Natural killer cell treated with Interleukin-12 subunit alpha and Interleukin-12 subunit beta and Interleukin-15 and Interleukin-18, amount 100 ng/mL, for 72 hours (primary cell): ENCODE measurements at regions not wholly inside any gene's neighbourhood (a gene's known extent, or its start where the extent isn't known, plus 50 kb on each side); places are given as distances from the start of the nearest gene placed in this dataset.
"Not testable (repeated sequence)": the region's sequence is repeated elsewhere in the genome, so short reads cannot be mapped to it uniquely, and the experiment has no call there.

ENCODE experiments used
- ATAC-seq, 2 donors: fragments of 150-1000 bp; cut with Tn5 transposase in 1 of 2; sonication (Bioruptor Pico), chemical (Tn5 transposase) in 1 of 2; 2 replicates each; pipeline ENCODE4 v1.10.0; 2021
- DNase-seq: peaks from one replicate; pipeline ENCODE4 v3.0.0; 2022; ENCODE audit warnings: low spot score
- H3K27ac Mint-ChIP-seq, 2 donors: 1 replicate in 1 of 2; 2 replicates in 1 of 2; pipeline ENCODE4 v1.8.0; 2022; ENCODE audit warnings: mixed read lengths in 2 of 2, mild to moderate bottlenecking in 1 of 2, moderate library complexity in 1 of 2
- H3K27me3 Mint-ChIP-seq, 2 donors: 1 replicate in 1 of 2; 2 replicates in 1 of 2; pipeline ENCODE4 v1.8.0; 2022; ENCODE audit warnings: mixed read lengths in 2 of 2
- H3K36me3 Mint-ChIP-seq: one replicate; pipeline ENCODE4 v1.8.0; 2022; ENCODE audit warnings: mixed read lengths
- H3K4me1 Mint-ChIP-seq, 2 donors: 1 replicate in 1 of 2; 2 replicates in 1 of 2; pipeline ENCODE4 v1.8.0; 2022; ENCODE audit warnings: low read depth in 2 of 2, mixed read lengths in 2 of 2, mild to moderate bottlenecking in 1 of 2
- H3K4me3 Mint-ChIP-seq: one replicate; pipeline ENCODE4 v1.8.0; 2022; ENCODE audit warnings: mixed read lengths
- H3K9me3 Mint-ChIP-seq: 2 replicates; pipeline ENCODE4 v1.8.0; 2022; ENCODE audit warnings: mixed read lengths

- Mint-ChIP-seq H3K36me3 (no peaks in the 10 kb centered on the region), H3K27me3 (no peaks in the 10 kb centered on the region), H3K9me3 (no peaks in the 10 kb centered on the region), H3K4me3 (no peak overlapping the region), H3K4me1 (no peaks in the 10 kb centered on the region), H3K27ac (no peak overlapping the region)
- ATAC-seq, result no peak
- DNase-seq, result no peak
Observed at GRCh38 chr7:126022452-126022851, 1092.8 kb upstream of the POT1 start.

GRCh38 chr7:126016722-126017121 lies 1087.1 kb upstream of the POT1 start:
- Mint-ChIP-seq H3K27ac (no peak overlapping the region), H3K27me3 (no peaks in the 10 kb centered on the region), H3K4me3 (no peak overlapping the region), H3K9me3 (peaks cover 15% of the 10 kb centered on the region), H3K4me1 (no peaks in the 10 kb centered on the region), H3K36me3 (peaks cover 5% of the 10 kb centered on the region)
- ATAC-seq, result no peak
- DNase-seq, result no peak

GRCh38 chr7:126005064-126005463 lies 1075.4 kb upstream of the POT1 start:
- H3K9me3 Mint-ChIP-seq, result peaks cover 19% of the 10 kb centered on the region
- H3K36me3 Mint-ChIP-seq, result no peaks in the 10 kb centered on the region
- no peaks in the 10 kb centered on the region for H3K4me1 Mint-ChIP-seq
- no peak overlapping the region for H3K27ac Mint-ChIP-seq
- no peaks in the 10 kb centered on the region for H3K27me3 Mint-ChIP-seq
- ATAC-seq (no peak), DNase-seq (no peak)
- H3K4me3 Mint-ChIP-seq, result no peak overlapping the region

- H3K27ac Mint-ChIP-seq, result no peak overlapping the region
- DNase-seq (no peak), ATAC-seq (no peak)
- peaks cover 15% of the 10 kb centered on the region for H3K9me3 Mint-ChIP-seq
- no peaks in the 10 kb centered on the region for H3K4me1 Mint-ChIP-seq
- no peak overlapping the region for H3K4me3 Mint-ChIP-seq
- H3K36me3 Mint-ChIP-seq, result peaks cover 1% of the 10 kb centered on the region
- H3K27me3 Mint-ChIP-seq, result no peaks in the 10 kb centered on the region
Observed at GRCh38 chr7:126001349-126001748, 1071.7 kb upstream of the POT1 start.

GRCh38 chr7:125984795-125985194 lies 1055.2 kb upstream of the POT1 start:
- Mint-ChIP-seq H3K9me3 (peaks cover 16% of the 10 kb centered on the region), H3K36me3 (no peaks in the 10 kb centered on the region), H3K4me3 (no peak overlapping the region), H3K27me3 (no peaks in the 10 kb centered on the region), H3K4me1 (no peaks in the 10 kb centered on the region), H3K27ac (no peak overlapping the region)
- DNase-seq (no peak), ATAC-seq (no peak)

- no peak overlapping the region for H3K27ac Mint-ChIP-seq
- no peak for DNase-seq
- H3K4me3 Mint-ChIP-seq, result no peak overlapping the region
- H3K27me3 Mint-ChIP-seq, result no peaks in the 10 kb centered on the region
- H3K9me3 Mint-ChIP-seq, result peaks cover under 1% of the 10 kb centered on the region
- no peaks in the 10 kb centered on the region for H3K4me1 Mint-ChIP-seq
- H3K36me3 Mint-ChIP-seq, result peaks cover 2% of the 10 kb centered on the region
- ATAC-seq, result no peak
Observed at GRCh38 chr7:125971656-125972055, 1042.0 kb upstream of the POT1 start.

GRCh38 chr7:125966278-125967048 lies 1036.8 kb upstream of the POT1 start:
- Mint-ChIP-seq H3K36me3 (peaks cover 10% of the 10 kb centered on the region), H3K27me3 (no peaks in the 10 kb centered on the region), H3K4me3 (no peak overlapping the region), H3K4me1 (no peaks in the 10 kb centered on the region), H3K27ac (no peak overlapping the region), H3K9me3 (peaks cover 8% of the 10 kb centered on the region)
- no peak for DNase-seq
- no peak for ATAC-seq

- ATAC-seq, result no peak
- Mint-ChIP-seq H3K9me3 (peaks cover 7% of the 10 kb centered on the region), H3K4me3 (no peak overlapping the region), H3K4me1 (no peaks in the 10 kb centered on the region), H3K27ac (no peak overlapping the region), H3K36me3 (no peaks in the 10 kb centered on the region), H3K27me3 (no peaks in the 10 kb centered on the region)
- no peak for DNase-seq
Observed at GRCh38 chr7:125934955-125935354, 1005.3 kb upstream of the POT1 start.

GRCh38 chr7:125934539-125934938 lies 1004.9 kb upstream of the POT1 start:
- no peaks in the 10 kb centered on the region for H3K27me3 Mint-ChIP-seq
- no peaks in the 10 kb centered on the region for H3K36me3 Mint-ChIP-seq
- H3K9me3 Mint-ChIP-seq, result peaks cover 7% of the 10 kb centered on the region
- no peak overlapping the region for H3K27ac Mint-ChIP-seq
- H3K4me1 Mint-ChIP-seq, result no peaks in the 10 kb centered on the region
- no peak overlapping the region for H3K4me3 Mint-ChIP-seq
- ATAC-seq, result no peak
- DNase-seq, result no peak

- no peaks in the 10 kb centered on the region for H3K27me3 Mint-ChIP-seq
- ATAC-seq (no peak), DNase-seq (no peak)
- no peak overlapping the region for H3K4me3 Mint-ChIP-seq
- H3K9me3 Mint-ChIP-seq, result no peaks in the 10 kb centered on the region
- H3K36me3 Mint-ChIP-seq, result no peaks in the 10 kb centered on the region
- no peak overlapping the region for H3K27ac Mint-ChIP-seq
- no peaks in the 10 kb centered on the region for H3K4me1 Mint-ChIP-seq
Observed at GRCh38 chr7:125930848-125931247, 1001.2 kb upstream of the POT1 start.

GRCh38 chr7:125927556-125927955 lies 997.9 kb upstream of the POT1 start:
- DNase-seq, result no peak
- Mint-ChIP-seq H3K36me3 (no peaks in the 10 kb centered on the region), H3K27me3 (no peaks in the 10 kb centered on the region), H3K9me3 (peaks cover 9% of the 10 kb centered on the region), H3K27ac (no peak overlapping the region), H3K4me1 (no peaks in the 10 kb centered on the region), H3K4me3 (no peak overlapping the region)
- no peak for ATAC-seq

GRCh38 chr7:125926621-125927020 lies 997.0 kb upstream of the POT1 start:
- no peak overlapping the region for H3K4me3 Mint-ChIP-seq
- ATAC-seq, result no peak

GRCh38 chr7:125924037-125924436 lies 994.4 kb upstream of the POT1 start:
- Mint-ChIP-seq H3K27ac (no peak overlapping the region), H3K4me1 (no peaks in the 10 kb centered on the region), H3K4me3 (no peak overlapping the region), H3K27me3 (no peaks in the 10 kb centered on the region), H3K36me3 (no peaks in the 10 kb centered on the region), H3K9me3 (peaks cover 11% of the 10 kb centered on the region)
- DNase-seq, result no peak
- no peak for ATAC-seq

More at GRCh38 chr7:125926621-125927020, 997.0 kb upstream of the POT1 start:
- Mint-ChIP-seq H3K4me1 (no peaks in the 10 kb centered on the region), H3K27me3 (no peaks in the 10 kb centered on the region), H3K27ac (no peak overlapping the region), H3K36me3 (no peaks in the 10 kb centered on the region), H3K9me3 (peaks cover 9% of the 10 kb centered on the region)
- no peak for DNase-seq

- not testable (repeated sequence) for H3K27ac Mint-ChIP-seq, ATAC-seq, H3K27me3 Mint-ChIP-seq, H3K4me1 Mint-ChIP-seq, H3K4me3 Mint-ChIP-seq, DNase-seq
- Mint-ChIP-seq H3K9me3 (peaks cover 37% of the 10 kb centered on the region), H3K36me3 (peaks cover 19% of the 10 kb centered on the region)
Observed at GRCh38 chr7:125915381-125915948, 985.8 kb upstream of the POT1 start.

- no peak overlapping the region for H3K27ac Mint-ChIP-seq
- no peaks in the 10 kb centered on the region for H3K27me3 Mint-ChIP-seq
- no peaks in the 10 kb centered on the region for H3K4me1 Mint-ChIP-seq
- no peak for DNase-seq
- no peak overlapping the region for H3K4me3 Mint-ChIP-seq
- H3K36me3 Mint-ChIP-seq, result peaks cover 22% of the 10 kb centered on the region
- H3K9me3 Mint-ChIP-seq, result peaks cover 22% of the 10 kb centered on the region
- no peak for ATAC-seq
Observed at GRCh38 chr7:125908711-125909110, 979.1 kb upstream of the POT1 start.
